GM18511 (cell line): ENCODE measurements at regions not wholly inside any gene's neighbourhood (a gene's known extent, or its start where the extent isn't known, plus 50 kb on each side); places are given as distances from the start of the nearest gene placed in this dataset.

Experiments
- ATAC-seq: cut with Tn5 transposase; IDR thresholded peaks from one replicate; pipeline ENCODE4 v1.9.1; 2021; ENCODE audit warnings: mild to moderate bottlenecking, moderate library complexity; ENCODE audit not compliant: unreplicated experiment

DNA sequence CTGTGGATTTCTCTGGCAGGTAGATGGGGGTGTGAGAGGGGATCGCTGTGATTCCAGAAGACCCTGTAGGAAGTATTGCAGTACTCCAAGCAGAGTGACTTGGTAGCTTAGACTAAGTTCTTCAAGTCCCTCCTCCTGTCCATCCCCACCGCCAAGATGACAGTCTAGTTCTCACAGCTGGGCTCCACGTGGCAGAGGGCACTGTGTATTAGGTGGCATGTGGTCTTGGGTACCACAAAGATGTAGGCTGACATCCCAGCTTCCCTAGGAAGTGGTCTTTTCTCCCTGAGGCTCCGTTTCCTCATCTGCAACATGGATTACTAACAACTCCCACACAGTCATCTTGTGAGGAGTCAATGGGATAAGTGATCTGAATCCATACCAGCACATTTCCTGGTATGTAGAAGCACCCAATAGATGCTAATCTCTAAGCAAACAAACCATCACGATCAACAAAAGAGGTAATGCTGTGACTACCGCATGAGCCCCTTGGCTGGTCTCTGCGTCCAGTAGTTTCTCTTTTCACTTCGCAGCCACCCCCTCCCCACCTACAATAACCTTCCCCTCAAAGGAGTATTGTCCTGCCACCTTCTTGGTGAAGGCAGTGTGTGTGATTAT is 349.1 kb upstream of the EEF2KMT start:
- no peak for ATAC-seq

DNA sequence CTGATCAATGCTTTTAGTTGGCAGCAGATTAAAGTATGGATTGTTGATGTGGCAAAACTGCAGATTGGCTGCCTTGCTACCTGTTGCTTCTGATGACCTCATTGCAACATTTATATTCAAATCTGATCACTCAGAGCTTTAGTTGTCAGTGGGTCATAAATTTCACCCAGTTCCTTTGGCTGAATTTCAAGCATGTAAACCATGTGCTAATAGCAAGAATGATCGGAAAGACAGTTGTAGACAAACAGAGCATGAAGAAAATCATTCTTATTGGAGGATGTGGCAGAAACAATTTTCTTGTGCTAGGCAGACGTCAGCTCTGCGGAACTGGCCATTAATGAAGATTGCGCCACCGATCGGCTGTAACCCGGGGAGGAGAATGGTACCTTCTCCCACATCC is 346.6 kb upstream of the EEF2KMT start:
- ATAC-seq, result no peak

GRCh38 chr16:5442986-5443385 is 345.4 kb upstream of the EEF2KMT start:
- ATAC-seq, result no peak

- no peak for ATAC-seq
Measured at GRCh38 chr16:5442054-5442453, 344.5 kb upstream of the EEF2KMT start.

DNA sequence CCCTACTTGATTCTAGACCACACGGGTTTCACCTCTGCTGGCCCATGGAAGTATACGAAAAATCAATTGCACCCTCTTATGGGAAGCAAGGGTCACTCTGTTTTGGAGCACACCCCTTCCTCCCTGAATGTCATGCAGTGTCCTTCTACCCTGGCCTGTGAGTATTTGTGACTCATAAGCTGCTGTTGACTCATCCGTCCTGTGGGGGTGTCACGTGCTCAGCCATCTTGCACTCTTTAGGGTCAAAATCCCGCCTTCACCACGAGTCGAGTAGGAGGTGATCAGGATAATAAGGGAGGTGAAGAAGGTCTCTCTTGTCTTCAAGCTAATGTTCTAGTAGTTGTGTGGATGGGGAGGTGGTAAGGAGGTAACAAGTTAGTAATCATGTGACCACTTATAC is 341.0 kb upstream of the EEF2KMT start:
- no peak for ATAC-seq

- ATAC-seq, result no peak
Measured at GRCh38 chr16:5433587-5433986, 336.0 kb upstream of the EEF2KMT start.

DNA sequence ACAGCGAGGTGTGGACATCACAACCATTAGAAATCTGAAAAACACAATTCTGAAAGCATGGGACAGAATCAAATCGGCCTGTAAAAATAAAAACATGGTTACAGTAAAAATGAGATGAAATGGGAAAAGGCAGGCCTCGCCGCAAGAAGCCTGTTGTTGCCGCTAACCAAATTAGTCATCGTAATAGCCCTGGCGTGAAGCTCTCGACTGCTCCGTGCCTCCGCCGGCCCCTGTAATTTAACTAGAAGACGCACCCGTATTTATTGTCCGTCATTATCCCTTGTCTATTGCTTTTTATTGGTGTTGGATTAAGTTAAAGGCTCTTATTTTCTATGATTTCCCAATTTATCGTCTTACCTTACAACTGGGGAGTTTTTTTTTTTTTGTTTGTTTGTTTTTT is 334.6 kb upstream of the EEF2KMT start:
- ATAC-seq, result no peak

DNA sequence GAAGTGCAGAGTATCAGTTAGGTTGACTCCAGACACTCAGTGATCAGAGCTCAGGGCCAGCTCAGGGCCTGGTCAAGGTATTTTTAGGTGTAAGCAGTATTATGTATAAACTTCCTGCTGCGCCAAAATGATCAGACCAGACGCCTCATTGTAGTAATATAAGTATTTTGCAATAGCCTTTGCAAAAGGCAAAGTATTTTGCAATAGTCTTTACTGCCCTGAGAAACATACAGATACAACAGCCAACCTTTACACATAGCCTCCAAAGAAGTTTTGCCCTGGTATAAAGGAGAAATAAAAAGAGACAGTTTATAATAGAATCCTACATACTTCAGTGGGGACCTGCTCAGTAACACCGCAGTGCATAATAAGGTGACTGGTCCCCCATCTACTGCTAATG is 333.0 kb upstream of the EEF2KMT start:
- no peak for ATAC-seq

DNA sequence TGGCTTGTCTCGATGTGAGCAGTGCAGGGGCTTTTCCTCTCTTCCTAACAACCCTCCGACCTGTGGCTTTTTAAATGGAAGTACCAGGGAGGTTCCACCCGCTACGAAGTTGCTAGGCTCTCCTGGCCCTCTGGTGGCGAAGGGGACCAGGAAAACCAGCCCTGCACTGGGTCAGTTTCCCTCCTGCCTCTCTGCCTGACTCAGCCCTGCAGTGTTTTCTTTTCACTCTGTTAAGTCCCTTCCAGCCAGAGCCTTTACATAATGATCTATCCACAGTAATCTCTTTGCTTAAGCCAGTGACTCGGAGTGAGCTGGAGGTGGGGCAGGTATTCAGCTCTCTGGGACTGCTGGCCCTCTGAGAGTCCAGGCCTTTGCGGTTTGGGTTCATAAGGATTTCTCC is 331.3 kb upstream of the EEF2KMT start:
- no peak for ATAC-seq

GRCh38 chr16:5427571-5427970 is 330.0 kb upstream of the EEF2KMT start:
- ATAC-seq, result no peak

GRCh38 chr16:5422643-5423496 is 325.3 kb upstream of the EEF2KMT start:
- ATAC-seq, result no peak

GRCh38 chr16:5422047-5422446 is 324.5 kb upstream of the EEF2KMT start:
- ATAC-seq, result no peak

- ATAC-seq, result no peak
Measured at GRCh38 chr16:5416013-5416412, 318.4 kb upstream of the EEF2KMT start.

GRCh38 chr16:5415123-5415522 is 317.5 kb upstream of the EEF2KMT start:
- no peak for ATAC-seq

DNA sequence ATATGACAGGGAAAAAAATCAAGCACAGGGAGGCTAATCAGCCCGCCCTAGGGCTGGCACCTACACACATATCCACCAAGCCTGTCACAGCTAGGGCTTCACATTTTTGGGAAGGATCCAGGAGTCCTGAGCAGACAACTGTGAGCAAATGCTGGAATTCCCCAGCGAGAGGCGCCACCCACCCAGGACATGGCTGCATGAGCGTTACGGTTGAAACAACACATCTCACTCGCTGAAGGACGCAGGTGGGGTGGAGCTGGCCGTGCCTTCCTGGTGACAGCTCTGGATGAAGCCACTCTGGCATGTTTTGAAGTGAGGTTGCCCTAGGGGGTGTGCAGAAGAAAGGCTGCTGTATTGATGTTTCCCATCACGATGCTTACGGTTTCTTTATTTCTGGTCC is 315.1 kb upstream of the EEF2KMT start:
- ATAC-seq, result no peak

DNA sequence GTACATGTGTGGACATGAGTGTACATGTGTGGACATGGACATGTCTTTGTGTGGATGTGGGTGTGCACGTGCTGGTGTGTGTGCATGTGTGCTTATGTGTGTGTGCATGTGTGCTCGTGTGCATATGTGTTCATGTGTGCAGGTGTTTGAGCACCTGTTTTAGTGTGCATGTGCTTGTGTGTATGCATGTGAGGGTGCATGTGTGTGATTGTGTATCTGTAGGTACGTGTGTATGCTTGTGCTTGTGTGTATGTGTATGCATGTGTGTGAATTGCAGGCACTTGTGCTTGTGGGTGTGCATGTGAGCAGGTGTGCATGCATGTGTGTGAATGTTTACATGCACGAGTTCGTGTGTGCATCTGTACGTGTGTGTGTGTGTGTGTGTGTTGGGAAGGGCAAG is 300.6 kb upstream of the EEF2KMT start:
- ATAC-seq, result no peak

- ATAC-seq, result no peak
Measured at GRCh38 chr16:5396880-5397279, 299.3 kb upstream of the EEF2KMT start.

DNA sequence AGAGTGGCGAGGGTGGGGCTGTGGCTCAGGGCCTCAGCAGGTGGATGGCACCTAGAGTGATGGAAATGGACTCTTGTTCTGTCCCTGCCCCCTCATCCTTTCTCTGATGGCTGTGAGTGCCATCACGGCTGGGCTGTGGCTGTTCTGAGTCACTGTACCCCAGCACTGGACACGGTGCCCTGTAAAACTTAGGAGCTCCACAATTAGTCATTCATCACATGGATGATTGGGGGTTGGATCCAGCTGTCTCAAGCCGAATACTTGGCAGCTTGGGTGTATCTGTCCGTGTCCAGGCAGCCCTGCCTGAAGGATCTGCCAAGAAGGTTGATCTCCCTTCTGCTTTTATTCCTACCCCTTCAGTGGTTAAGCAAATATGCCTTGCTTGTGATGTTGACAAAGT is 295.5 kb upstream of the EEF2KMT start:
- no peak for ATAC-seq

DNA sequence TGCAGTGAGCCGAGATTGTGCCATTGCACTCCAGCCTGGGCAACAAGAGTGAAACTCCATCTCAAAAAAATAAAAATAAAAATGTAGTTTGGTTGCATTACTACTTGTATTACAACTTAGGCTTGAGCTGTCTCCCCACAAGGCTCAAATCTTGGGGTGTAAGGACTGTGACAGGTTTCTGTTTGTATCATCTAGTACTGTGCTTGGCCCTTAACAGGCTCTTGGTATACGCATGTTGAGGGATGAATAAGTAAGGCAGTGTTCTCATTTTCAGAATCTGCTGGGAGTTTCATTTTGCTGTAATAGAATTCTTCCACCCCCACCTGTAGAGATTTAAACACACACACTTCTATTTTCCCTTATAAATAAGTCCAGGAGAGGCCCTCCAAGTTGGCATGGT is 289.4 kb upstream of the EEF2KMT start:
- no peak for ATAC-seq

DNA sequence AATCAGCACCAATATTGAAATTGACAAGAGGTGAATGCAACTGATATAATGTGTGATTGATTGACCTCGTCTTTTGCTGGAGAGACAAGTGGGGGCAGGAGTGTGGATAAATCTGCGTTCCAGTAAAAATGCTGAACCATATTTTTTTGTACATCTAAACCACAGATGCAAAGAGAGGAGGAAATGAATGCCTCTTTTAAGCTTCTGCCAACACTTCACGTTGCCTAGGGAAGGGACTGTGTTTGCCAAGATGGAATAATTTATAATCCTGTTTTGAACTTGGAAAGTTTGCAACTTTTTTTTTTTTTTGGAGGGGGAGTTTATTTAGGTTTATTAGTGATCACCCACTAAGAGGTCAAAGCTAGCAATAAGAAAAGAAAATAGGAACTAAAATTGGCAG is 288.2 kb upstream of the EEF2KMT start:
- ATAC-seq, result no peak

GRCh38 chr16:5385115-5385514 is 287.5 kb upstream of the EEF2KMT start:
- no peak for ATAC-seq

DNA sequence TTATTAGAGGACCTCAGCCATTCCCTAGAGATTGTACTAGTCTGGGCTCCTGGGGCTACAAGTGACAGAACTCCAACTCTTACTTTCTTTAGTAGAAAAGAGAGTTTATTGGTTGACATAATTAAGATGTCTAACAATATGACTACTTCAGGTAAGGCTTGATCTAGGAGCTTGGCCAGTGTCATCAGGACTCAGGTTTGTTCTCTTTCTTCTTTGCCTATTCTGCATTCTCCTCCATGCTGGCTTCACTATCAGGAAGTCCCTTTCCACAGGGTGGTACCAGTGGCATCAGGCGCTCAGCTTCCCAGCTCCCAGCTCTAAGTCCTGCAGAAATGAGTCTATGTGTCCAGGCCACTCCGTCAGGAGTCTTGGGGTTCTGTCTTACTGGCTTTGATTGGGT is 286.1 kb upstream of the EEF2KMT start:
- no peak for ATAC-seq

DNA sequence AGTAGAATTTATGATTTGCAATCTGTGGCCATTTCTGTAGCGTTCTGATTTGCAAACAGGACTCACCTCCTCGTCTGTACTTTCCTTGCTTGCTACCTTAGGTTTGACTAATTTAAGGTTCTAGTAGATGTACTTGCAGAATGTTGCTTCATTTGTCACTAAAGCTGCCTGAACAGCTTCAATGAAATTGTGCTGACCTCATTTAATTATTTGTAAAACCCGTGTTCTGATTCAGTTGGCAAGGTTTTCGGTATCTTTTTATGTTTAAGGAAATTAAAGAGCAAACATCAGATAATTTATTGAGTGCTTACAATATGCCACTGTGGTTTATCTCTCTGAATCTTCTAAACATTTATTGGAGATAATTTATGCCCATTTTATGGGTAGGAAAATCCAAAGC is 284.9 kb upstream of the EEF2KMT start:
- no peak for ATAC-seq
